SHP77 treated with DMSO at 0.1 percent for 48 hours (cell line): ENCODE measurements at regions not wholly inside any gene's neighbourhood (a gene's known extent, or its start where the extent isn't known, plus 50 kb on each side); places are given as distances from the start of the nearest gene placed in this dataset.
"Not testable (repeated sequence)": the region's sequence is repeated elsewhere in the genome, so short reads cannot be mapped to it uniquely, and the experiment has no call there.

Experiments
- DNase-seq: peaks from one replicate; lab custom pipeline; 2025; lab: John Stamatoyannopoulos, UW

- DNase-seq: no peak
These were observed 193.2 kb downstream of the C1orf94 start for GRCh38 chr1:34369701-34370455.

- no peak for DNase-seq
These were observed 194.0 kb downstream of the C1orf94 start for GRCh38 chr1:34370748-34371147.

- not testable (repeated sequence) for DNase-seq
These were observed 194.5 kb downstream of the C1orf94 start for GRCh38 chr1:34371179-34371578.

- DNase-seq: no peak
These were observed 195.3 kb downstream of the C1orf94 start for GRCh38 chr1:34371829-34372532.

GRCh38 chr1:34372891-34373290 is 196.2 kb downstream of the C1orf94 start:
- no peak for DNase-seq

GRCh38 chr1:34373912-34374311 is 197.2 kb downstream of the C1orf94 start:
- DNase-seq: no peak

GRCh38 chr1:34376531-34376930 is 199.8 kb downstream of the C1orf94 start:
- no peak for DNase-seq

GRCh38 chr1:34378968-34379856 is 202.5 kb downstream of the C1orf94 start:
- DNase-seq: no peak

GRCh38 chr1:34379911-34380310 is 203.2 kb downstream of the C1orf94 start:
- DNase-seq: no peak

- DNase-seq: no peak
These were observed 203.9 kb downstream of the C1orf94 start for GRCh38 chr1:34380526-34381124.

GRCh38 chr1:34389974-34390373 is 213.3 kb downstream of the C1orf94 start:
- no peak for DNase-seq

- no peak for DNase-seq
These were observed 219.3 kb downstream of the C1orf94 start for GRCh38 chr1:34396042-34396441.

- no peak for DNase-seq
These were observed 221.7 kb downstream of the C1orf94 start for GRCh38 chr1:34398241-34398915.

GRCh38 chr1:34398916-34399275 is 222.2 kb downstream of the C1orf94 start:
- no peak for DNase-seq

- no peak for DNase-seq
These were observed 224.0 kb downstream of the C1orf94 start for GRCh38 chr1:34400675-34401074.

- no peak for DNase-seq
These were observed 226.4 kb downstream of the C1orf94 start for GRCh38 chr1:34403156-34403555.

GRCh38 chr1:34404804-34405203 is 228.1 kb downstream of the C1orf94 start:
- no peak for DNase-seq

- DNase-seq: no peak
These were observed 228.7 kb downstream of the C1orf94 start for GRCh38 chr1:34405266-34405959.

GRCh38 chr1:34406377-34406776 is 229.7 kb downstream of the C1orf94 start:
- no peak for DNase-seq

- DNase-seq: no peak
These were observed 230.3 kb downstream of the C1orf94 start for GRCh38 chr1:34406833-34407539.
